Hepatocyte (in vitro differentiated cells): ENCODE measurements at regions not wholly inside any gene's neighbourhood (a gene's known extent, or its start where the extent isn't known, plus 50 kb on each side); places are given as distances from the start of the nearest gene placed in this dataset.

Experiments
- CTCF ChIP-seq: fragments of 200-600 bp; sonication (generic); IDR thresholded peaks from 2 replicates; pipeline ENCODE4 v1.5.1; 2016; ENCODE audit warnings: antibody characterized with exemption, mild to moderate bottlenecking; ENCODE audit not compliant: poor library complexity
- EZH2 ChIP-seq: fragments of 200-600 bp; sonication (generic); IDR thresholded peaks from 2 replicates; pipeline ENCODE4 v1.6.1; 2016; ENCODE audit warnings: antibody characterized with exemption, mild to moderate bottlenecking, borderline replicate concordance

- no peak for TF ChIP-seq EZH2
- no peak for TF ChIP-seq CTCF
Observed at GRCh38 chr20:58037631-58038030, 190.8 kb downstream of the ANKRD60 start.
